Activated naive CD4-positive, alpha-beta T cell treated with anti-CD3 and anti-CD28 coated beads, Interleukin-2, amount 10 ng/mL, durations not matched to agents 7 days and 5 days (primary cell): ENCODE measurements at regions not wholly inside any gene's neighbourhood (a gene's known extent, or its start where the extent isn't known, plus 50 kb on each side); places are given as distances from the start of the nearest gene placed in this dataset.

Source experiments
- CTCF ChIA-PET: fragments of 350-600 bp; sonication (Branson Sonifier 250); formaldehyde crosslinking; loops from one replicate; lab custom pipeline; 2021; ENCODE audit warnings: antibody characterized with exemption; lab: Charles Lee
- DNase-seq: peaks from one replicate; pipeline ENCODE4 v3.0.0-alpha.2; 2020
- H3K27ac Mint-ChIP-seq: one replicate; pipeline ENCODE4 v1.8.0; 2021; ENCODE audit warnings: mild to moderate bottlenecking, moderate library complexity, mixed read lengths
- H3K27me3 Mint-ChIP-seq: one replicate; pipeline ENCODE4 v1.8.0; 2021; ENCODE audit warnings: mild to moderate bottlenecking, mixed read lengths
- H3K36me3 Mint-ChIP-seq: one replicate; pipeline ENCODE4 v1.8.0; 2021; ENCODE audit warnings: mixed read lengths
- H3K4me1 Mint-ChIP-seq: one replicate; pipeline ENCODE4 v1.8.0; 2021; ENCODE audit warnings: mixed read lengths
- H3K4me3 Mint-ChIP-seq: one replicate; pipeline ENCODE4 v1.8.0; 2021; ENCODE audit warnings: mild to moderate bottlenecking, moderate library complexity, mixed read lengths
- H3K9me3 Mint-ChIP-seq: one replicate; pipeline ENCODE4 v1.8.0; 2021; ENCODE audit warnings: mixed read lengths

GRCh38 chrY:11293392-11293791 lies 1407.6 kb upstream of the USP9Y start:
- DNase-seq: no peak
- no peak overlapping the region for H3K27ac Mint-ChIP-seq
- H3K36me3 Mint-ChIP-seq: no peaks in the 10 kb centered on the region
- no peaks in the 10 kb centered on the region for H3K27me3 Mint-ChIP-seq
- H3K4me1 Mint-ChIP-seq: no peaks in the 10 kb centered on the region
- no peak overlapping the region for H3K4me3 Mint-ChIP-seq
- H3K9me3 Mint-ChIP-seq: peaks cover 2% of the 10 kb centered on the region
- CTCF ChIA-PET: no interaction called here

GRCh38 chrY:11334151-11334550 lies 1366.9 kb upstream of the USP9Y start:
- CTCF ChIA-PET: no interaction called here
- Mint-ChIP-seq H3K4me1 (no peaks in the 10 kb centered on the region), H3K27me3 (no peaks in the 10 kb centered on the region), H3K9me3 (peaks cover 3% of the 10 kb centered on the region), H3K36me3 (no peaks in the 10 kb centered on the region), H3K4me3 (no peak overlapping the region), H3K27ac (no peak overlapping the region)
- peak; percentile 20 for DNase-seq
